Left lung (tissue), 4 donors: ENCODE measurements at regions not wholly inside any gene's neighbourhood (a gene's known extent, or its start where the extent isn't known, plus 50 kb on each side); places are given as distances from the start of the nearest gene placed in this dataset.

Experiments
- ATAC-seq: fragments of 200-7000 bp; cut with Tn5 transposase; one replicate; pipeline ENCODE4 v1.9.1; 2020; ENCODE audit warnings: moderate library complexity
- DNase-seq, 4 donors: peaks; one replicate each; pipeline ENCODE4 v3.0.0-alpha.2; 2013 to 2020
- H3K27ac ChIP-seq, 2 donors: fragments of 200-600 bp; sonication (generic) in 1 of 2; one replicate each; pipeline versions ENCODE4 v1.5.0 to v1.8.0; 2020 to 2021
- H3K27me3 ChIP-seq, 2 donors: fragments of 200-600 bp; sonication (generic) in 1 of 2; one replicate each; pipeline versions ENCODE4 v1.5.0 to v1.8.0; 2020 to 2021
- H3K36me3 ChIP-seq, 2 donors: fragments of 200-600 bp; sonication (generic) in 1 of 2; one replicate each; pipeline versions ENCODE4 v1.5.0 to v1.8.0; 2020 to 2021
- H3K4me1 ChIP-seq, 2 donors: fragments of 200-600 bp; one replicate each; pipeline ENCODE4 v1.8.0; 2021
- H3K4me3 ChIP-seq, 2 donors: fragments of 200-600 bp; sonication (generic) in 1 of 2; one replicate each; pipeline versions ENCODE4 v1.5.0 to v1.8.0; 2020 to 2021; ENCODE audit warnings: mild to moderate bottlenecking in 1 of 2
- H3K9me3 ChIP-seq, 2 donors: fragments of 200-600 bp; sonication (generic) in 1 of 2; one replicate each; pipeline versions ENCODE4 v1.5.0 to v1.8.0; 2020 to 2021
- CTCF ChIP-seq, 2 donors: fragments of 200-600 bp; sonication (generic) in 1 of 2; IDR thresholded peaks; one replicate each; pipeline versions ENCODE4 v1.5.0 to v1.8.0; 2021; ENCODE audit warnings: antibody characterized with exemption in 2 of 2
- intact Hi-C, 2 donors: fragments of 100-400 bp; cut with DNase I; formaldehyde crosslinking; loops; one replicate each; pipeline versions ENCODE4 v1.11.2 to v1.14.2; 2022
- donor health status: DM: no; HTN: yes; CAD: no.
- donor health status: DM: no; HTN: no; CAD: no.

DNA sequence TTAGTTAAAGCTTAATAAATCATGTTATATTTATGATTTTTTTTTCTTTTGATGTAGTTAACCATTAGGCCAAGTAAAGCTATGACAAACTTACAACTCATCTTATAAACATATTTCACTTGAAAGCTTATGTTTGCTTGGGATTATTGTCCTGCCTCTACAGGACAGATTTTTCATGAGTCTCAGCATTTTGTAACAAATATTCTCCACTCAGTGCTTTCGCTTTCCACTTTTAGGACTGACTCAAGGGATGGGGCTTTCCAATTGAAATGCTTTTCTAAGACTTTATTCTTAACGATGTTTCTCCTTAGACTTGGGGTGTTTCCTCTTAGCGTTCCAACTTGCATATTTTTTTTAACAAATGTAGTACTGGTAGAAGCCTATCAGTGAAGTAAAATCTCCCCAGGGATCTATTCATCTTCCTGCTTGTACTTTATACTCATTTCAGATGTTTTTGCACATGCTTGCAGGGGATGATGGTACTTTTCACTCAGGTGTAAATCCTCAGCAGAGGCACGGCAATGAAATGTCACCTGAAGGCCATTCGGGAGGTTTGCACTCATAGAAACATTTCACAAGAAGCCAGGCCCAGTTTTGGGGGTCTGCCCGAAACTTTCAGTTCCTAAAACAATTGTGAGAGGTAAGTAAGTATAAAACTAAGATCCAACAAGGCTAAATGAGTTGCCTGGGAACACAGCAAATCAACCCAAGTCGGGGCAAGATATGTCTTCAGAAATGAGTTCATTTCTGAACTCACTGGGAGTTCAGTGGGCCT is 298.1 kb upstream of the FOXQ1 start:
- Histone ChIP-seq H3K36me3 (no peaks in the 10 kb centered on the region), H3K4me1 (no peaks in the 10 kb centered on the region), H3K27ac (no peak overlapping the region), H3K4me3 (no peak overlapping the region), H3K9me3 (peaks cover 0 to 2% of the 10 kb centered on the region in 2 donors), H3K27me3 (no peaks in the 10 kb centered on the region)
- no peak for TF ChIP-seq CTCF (IDR thresholded peaks at IDR 0.05)
- ATAC-seq (no peak), DNase-seq (no peak)
- intact Hi-C loops: no loop called here

DNA sequence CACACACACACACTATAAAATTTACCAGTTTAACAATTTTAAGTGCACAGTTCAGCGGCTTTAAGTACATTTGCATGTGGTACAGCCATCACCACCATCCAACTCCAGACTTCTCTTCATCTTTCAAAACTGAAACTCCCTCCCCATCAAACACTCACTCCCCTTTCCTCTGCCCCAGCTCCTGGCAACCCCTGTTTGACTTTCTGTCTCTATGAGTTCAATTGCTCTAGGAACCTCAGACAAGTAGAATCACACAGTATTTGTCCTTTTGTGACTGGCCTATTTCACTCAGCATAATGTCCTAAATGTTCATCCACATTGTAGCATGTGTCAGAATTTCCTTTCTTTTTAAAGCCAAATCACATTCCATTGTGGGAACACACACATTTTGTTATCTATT is 302.8 kb upstream of the FOXQ1 start:
- ATAC-seq: no peak
- H3K36me3 ChIP-seq: no peaks in the 10 kb centered on the region
- H3K27ac ChIP-seq: no peak overlapping the region
- no peaks in the 10 kb centered on the region for H3K4me1 ChIP-seq
- H3K27me3 ChIP-seq: no peaks in the 10 kb centered on the region
- DNase-seq: no peak
- TF ChIP-seq CTCF (IDR thresholded peaks at IDR 0.05): no peak
- H3K9me3 ChIP-seq: no peaks in the 10 kb centered on the region
- H3K4me3 ChIP-seq: no peak overlapping the region
- intact Hi-C loops: no loop called here

DNA sequence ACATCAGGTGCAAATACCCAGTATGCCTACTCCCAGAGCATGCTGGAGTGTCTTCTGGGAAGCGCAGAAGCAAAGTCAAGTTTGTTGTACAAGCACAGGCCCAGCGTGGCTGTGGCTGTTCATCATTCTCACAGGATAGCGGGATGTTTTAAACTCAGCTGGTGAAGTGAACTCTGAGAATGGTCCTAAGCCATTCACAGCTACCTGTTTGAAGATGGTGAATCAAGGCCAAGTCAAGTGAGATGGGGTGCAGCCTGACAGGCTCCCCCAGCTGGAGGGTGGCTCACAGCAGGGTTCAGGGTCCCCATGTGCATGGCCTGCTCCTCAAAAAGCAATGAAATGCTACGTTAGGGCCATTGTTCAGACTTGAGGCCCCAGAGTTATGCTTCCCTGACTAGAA is 304.7 kb upstream of the FOXQ1 start:
- no peak for ATAC-seq
- Histone ChIP-seq H3K36me3 (no peaks in the 10 kb centered on the region), H3K9me3 (no peaks in the 10 kb centered on the region), H3K4me3 (no peak overlapping the region), H3K4me1 (no peaks in the 10 kb centered on the region), H3K27me3 (no peaks in the 10 kb centered on the region), H3K27ac (no peak overlapping the region)
- intact Hi-C loops: no loop called here
- no peak for TF ChIP-seq CTCF (IDR thresholded peaks at IDR 0.05)
- DNase-seq: no peak

DNA sequence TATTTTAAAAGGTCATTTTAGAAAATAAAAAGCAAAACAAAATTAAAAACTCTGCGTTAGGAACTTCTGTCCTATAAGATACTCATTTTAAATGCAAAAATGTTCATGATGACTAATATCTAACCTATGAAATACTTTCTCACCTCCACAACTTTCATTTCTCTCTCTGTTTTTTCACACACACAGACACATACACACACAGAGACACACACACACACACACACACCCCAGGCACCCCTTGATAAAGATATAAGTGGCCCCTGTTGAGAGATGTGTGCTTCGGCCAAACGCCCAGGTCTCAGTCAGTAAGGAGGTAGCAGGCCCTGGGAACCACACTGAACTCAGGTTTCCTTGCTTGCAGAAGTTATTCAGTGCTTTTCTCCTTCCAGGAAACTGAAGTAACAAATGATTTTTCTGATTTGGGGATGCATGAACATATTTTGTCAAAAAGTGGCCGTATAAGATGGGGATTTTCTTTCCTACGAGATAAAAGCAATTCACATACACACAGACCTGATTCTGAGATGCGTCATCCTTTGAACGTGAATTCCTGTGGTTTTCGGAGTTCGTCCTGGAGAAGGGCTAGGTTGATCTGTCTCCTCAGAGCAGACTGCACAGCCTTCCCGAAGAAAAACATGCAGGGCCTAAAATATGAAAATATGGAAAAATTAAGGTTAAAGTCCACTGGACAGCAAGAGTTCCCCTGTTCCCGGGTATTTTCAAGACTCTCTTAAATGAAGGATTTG is 306.8 kb upstream of the FOXQ1 start:
- no peak for TF ChIP-seq CTCF (IDR thresholded peaks at IDR 0.05)
- Histone ChIP-seq H3K9me3 (no peaks in the 10 kb centered on the region), H3K27me3 (no peaks in the 10 kb centered on the region), H3K4me3 (no peak overlapping the region), H3K4me1 (no peaks in the 10 kb centered on the region), H3K27ac (no peak overlapping the region), H3K36me3 (no peaks in the 10 kb centered on the region)
- intact Hi-C loops: no loop called here
- DNase-seq (no peak), ATAC-seq (no peak)

GRCh38 chr6:1003394-1004160 is 308.3 kb upstream of the FOXQ1 start:
- H3K36me3 ChIP-seq: no peaks in the 10 kb centered on the region
- no peaks in the 10 kb centered on the region for H3K4me1 ChIP-seq
- no peak for DNase-seq
- no peaks in the 10 kb centered on the region for H3K9me3 ChIP-seq
- TF ChIP-seq CTCF (IDR thresholded peaks at IDR 0.05): no peak
- intact Hi-C loops: no loop called here
- ATAC-seq: no peak
- no peak overlapping the region for H3K27ac ChIP-seq
- H3K27me3 ChIP-seq: no peaks in the 10 kb centered on the region
- no peak overlapping the region for H3K4me3 ChIP-seq
